NCI-H1105 (cell line): ENCODE measurements at regions not wholly inside any gene's neighbourhood (a gene's known extent, or its start where the extent isn't known, plus 50 kb on each side); places are given as distances from the start of the nearest gene placed in this dataset.

ENCODE experiments used
- DNase-seq: peaks from one replicate; lab custom pipeline; 2025; lab: John Stamatoyannopoulos, UW

- DNase-seq, result no peak
Observed at GRCh38 chr2:239531456-239532241, 130.8 kb upstream of the HDAC4 start.

- no peak for DNase-seq
Observed at GRCh38 chr2:239530749-239531316, 130.0 kb upstream of the HDAC4 start.

DNA sequence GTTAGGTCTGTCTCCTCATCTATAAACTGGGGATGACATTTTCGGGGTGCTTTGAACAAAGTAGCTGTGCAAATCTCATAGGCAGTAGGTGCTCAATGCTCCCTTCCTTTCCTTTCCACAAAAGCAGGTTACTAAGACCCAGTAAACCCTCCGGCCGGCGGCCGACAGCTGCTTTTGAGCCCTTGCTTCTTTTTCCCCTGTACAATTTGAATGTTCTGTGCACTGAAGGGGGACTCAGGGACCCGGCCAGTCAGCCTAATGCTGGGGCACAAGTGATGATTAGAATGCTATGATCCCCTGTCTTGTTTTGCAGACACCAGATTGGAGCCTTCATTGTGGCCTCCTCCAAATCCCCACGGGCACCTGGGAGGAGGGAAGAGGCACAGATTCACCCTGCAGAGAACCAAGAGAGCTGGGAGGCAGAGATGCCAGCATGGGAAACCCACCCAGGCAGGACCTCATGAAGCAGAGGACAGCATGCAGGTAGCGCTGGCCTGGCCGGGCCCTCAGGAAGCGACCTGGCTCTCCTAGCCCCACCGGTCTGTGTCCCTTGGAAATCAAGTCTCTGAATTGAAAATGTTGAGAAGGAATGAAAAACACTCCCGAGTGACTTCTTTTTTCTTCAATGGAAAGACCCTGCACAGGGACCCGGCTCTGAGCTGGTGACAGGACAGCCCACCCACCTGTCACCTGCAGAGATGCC, 128.6 kb upstream of the HDAC4 start:
- DNase-seq, result no peak

DNA sequence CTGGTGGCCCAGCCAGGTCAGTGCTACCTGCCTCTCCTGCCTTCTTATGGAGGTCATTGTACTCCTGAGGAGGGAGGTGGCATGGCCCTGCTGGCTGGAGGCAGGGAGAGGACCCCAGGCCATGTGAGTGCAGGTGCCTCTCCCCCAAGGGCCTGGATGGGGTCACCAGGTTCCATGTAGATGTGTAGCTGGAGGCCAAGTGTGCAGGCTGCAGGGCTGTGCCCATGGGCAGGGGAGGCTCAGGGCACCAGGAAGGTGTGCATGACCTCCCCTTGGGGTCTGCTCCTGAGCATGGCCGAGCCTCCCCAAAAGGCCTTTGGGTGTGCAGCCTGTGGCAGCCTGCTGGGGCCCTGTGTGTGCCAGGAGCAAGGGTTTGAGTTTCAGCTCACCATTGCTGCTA, 128.1 kb upstream of the HDAC4 start:
- DNase-seq, result no peak

GRCh38 chr2:239528146-239528545, 127.3 kb upstream of the HDAC4 start:
- no peak for DNase-seq

DNA sequence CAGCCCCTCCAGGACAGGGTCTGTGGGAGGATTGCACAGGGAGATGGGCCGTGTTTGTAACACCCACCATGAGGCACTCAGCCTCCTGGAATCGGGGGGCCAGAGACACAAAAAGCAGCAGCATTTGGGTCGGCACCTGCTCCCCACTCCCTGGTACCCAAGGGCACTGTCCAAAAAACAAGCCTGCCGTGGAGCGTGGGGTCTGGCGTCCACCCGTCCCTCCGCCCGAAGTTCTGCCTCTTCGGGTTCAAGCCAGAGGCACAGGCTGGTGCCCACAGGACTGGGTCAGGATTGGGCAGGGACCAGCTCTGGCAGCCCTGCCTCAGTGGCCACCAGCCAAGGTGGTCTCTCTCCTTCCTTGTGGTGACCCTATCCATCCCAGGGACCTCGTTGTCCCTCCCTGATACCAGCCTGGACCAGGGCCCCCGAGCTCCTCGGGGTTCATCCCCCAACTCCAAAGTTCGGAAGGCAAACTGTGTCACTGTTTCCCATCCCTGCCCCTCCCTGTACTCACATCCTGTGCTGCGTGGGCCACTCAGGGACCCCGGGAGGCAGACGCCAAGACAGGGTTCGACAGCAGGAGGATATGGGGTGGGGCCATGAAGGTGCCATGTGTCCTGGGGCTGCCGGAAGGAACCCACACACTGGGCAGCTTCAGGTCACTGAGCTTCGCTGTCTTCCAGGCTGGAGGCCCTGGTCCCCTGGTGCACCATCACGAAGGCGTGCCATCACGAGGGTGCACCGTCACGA, 126.0 kb upstream of the HDAC4 start:
- DNase-seq, result no peak

- DNase-seq, result no peak
Observed at GRCh38 chr2:239526038-239526437, 125.2 kb upstream of the HDAC4 start.

DNA sequence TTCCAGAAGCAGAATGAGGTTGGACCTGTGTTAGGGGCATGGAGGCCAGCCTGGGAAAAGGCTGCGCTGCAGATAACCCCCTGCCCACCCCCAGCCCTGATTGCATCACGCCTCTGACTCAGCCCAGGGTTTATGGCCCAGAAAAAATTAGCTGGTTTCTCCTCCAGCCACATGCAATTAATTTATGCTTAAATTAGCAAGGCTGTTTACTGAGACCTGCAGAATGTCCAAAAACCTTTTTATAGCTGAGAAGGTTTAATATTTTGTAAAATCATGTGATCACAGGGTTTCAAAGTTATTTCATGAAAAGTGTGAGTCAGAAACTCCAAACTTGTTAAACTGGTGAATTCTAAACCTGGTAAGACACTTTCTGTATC, 123.1 kb upstream of the HDAC4 start:
- DNase-seq, result no peak

DNA sequence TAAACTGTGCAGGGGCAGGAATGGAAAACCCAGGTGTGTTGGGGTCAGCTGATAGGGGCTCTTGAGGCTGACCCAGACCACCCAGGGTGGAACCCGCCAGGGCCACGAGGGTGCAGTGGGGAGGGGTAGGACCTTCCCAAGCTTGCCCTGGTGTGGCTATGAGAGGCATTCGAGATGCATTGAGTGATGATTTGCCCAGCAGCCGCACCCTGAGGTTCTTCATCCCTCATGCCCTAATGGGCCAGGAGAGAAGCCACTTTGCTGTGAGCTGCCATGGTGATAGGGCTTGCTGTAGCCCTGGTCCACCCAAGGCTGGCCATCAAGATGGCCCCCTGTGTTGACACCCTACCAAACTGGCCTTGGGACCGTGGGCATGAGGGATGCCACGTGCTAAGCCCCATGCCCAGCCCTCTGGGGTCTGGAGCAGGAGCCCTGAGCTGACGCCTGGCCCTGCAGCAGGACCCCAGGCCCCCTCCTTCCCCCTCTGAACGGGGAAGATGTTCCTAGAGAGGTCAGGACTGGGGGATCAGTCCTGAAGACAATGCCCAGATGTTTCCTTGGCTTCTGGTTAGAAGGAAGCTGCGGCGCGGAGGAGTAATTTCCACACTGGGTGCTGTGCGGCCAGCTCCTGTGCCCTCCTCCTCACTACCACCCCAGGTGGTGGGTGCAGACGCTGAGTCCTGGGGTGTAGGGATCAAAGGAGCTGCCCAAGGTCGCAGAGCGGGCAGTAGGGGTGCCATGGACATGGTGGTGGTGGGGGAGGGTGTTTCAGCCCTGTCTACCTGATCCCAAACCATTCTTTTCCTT, 122.5 kb upstream of the HDAC4 start:
- no peak for DNase-seq

- DNase-seq, result no peak
Observed at GRCh38 chr2:239522740-239523119, 121.9 kb upstream of the HDAC4 start.

DNA sequence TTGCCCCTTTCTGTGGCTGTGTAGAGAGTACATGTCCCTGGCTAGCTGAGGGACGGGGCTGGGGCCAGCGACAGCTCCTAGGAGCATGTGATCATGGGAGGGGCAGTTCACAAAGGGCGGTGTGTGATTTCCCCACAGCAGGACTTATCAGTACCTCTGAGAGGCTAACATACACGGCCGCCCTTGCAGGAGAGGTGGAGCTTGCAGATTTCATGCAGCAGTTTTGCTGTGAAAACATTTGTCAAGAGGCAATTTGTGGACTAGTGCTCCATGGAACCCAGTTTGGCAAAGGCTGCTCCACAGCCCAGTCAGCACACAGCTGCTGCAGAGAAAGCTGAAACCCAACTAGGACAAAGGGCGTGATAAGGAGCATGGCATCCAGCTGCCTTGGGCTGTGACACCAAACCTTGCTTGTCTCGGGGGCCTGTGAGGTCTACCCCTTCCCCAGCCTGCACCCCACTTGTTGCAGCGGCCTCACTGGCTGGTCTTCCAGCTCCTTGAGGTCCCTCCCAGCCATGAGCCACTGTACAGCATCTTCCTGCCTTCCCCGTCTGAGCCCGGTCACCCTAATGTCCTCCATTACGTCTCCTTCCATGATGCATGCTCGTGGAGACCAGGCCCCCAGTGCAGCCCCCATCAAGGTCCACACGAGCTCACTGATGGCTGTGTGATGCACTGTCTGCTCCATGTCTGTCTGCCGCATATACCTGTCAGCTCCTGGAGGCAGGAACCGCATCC, 121.4 kb upstream of the HDAC4 start:
- no peak for DNase-seq

GRCh38 chr2:239521518-239521815, 120.6 kb upstream of the HDAC4 start:
- DNase-seq, result no peak

DNA sequence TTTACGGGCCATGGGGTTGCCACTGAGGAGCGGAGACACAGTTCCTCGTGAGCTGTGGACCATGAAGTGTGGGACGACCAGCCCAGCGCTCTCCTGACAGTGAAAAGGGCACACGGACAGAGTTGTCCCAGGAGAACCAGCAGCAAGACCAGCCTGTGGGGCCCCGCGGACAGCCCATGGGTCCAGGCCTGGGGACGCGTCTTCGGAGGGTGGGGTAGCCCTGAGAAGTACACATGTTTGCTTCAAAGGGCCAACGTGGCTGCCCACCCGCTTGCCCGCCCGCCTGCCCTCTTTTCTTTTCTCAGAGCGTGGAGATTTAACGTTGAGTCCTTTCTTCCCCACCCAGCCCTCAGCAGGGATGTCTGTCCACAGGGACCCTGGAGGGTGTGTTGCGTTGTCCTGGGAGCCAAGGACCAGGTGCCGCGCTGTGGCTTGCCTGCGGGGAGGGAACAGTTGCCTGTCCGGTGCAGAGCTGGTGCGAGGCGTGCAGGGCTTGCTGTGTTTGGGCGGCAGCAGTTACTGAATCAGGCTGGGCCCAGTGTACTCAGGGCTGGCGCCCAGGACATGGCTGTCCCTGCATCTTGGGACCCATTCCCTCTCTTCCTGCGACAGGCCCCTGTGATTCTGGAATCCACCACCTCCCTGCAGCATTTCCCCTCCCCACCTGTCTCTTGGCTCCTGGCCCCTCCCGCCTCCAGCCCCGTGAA, 120.1 kb upstream of the HDAC4 start:
- DNase-seq, result no peak

- no peak for DNase-seq
Observed at GRCh38 chr2:239519921-239520585, 119.2 kb upstream of the HDAC4 start.

DNA sequence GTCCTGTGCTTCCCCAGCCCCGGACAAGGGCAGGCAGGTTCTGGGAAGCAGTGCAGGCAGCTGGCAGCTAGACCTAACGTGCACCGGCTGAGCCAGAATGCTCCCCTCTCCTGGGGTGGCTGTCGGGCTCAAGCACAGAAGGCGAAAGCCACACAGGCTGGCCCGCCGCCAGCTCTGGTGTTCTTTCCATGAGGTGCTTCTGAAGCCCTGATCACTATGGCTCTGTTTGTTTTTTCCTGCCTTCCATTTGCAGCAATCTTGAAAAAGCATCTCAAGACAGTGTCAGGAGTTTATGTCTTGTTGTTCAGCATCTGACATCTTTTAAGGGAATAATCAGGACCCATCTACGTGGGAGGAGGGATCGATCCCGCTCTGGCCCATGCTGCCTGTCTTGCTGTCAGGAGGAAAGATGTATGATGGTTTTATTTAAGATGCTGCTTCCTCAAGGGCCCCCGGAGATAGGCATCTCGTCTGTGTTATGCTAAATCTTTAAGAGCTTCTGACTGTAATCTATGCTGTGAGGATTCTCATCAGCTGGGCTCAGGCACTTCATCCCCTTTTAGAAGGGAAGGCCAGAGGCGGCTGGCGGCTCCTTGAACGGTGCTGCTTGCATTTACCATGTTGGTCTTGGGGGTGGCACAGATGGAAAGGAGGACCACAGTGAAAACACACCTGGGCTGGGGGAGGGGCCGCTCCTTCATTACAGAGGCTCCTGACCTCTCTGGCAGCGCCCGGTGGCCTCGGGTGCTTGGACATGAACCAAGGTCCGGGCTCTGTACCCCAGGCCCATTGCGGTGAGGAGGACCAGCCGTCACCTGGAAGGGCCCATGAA, 118.5 kb upstream of the HDAC4 start:
- DNase-seq, result no peak

DNA sequence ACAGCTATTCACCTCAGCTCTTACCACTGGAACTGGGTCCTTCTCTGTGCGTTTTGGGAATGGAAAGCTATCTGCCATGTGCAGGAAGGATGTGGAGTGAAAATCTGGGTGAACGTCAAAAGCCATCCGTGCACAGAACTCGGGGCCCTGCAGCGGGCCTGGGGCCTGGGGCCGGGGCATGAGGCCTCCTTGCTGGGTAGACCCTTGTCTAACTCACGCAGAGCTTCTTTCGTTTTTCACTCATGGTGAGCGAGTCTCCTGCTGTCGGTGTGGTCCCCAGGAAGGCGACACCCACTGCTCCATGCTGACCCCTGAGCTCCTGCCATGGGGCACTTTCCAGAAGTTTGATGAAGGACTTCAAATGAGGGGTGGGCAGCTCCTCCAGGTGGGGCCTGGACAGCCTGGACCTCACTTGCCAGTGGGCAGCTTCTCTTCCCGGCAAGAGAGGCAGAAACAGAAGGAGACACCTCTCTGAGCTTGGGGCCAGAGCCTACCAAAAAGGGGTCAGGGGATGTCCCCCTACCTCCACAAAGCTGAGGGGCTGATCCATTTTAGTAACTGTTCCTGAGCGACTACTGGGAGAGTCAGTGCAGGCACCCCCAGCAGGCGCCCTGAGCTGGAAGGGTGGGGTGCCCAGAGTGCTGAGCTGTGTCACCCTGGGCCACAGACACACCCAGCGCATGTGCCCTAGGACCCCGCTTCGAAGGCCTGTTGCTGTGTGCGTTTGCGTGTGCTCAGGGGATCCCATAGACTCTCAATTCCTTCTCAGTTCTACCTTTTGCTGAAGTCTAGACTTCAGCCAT, 117.7 kb upstream of the HDAC4 start:
- no peak for DNase-seq

- DNase-seq, result no peak
Observed at GRCh38 chr2:239517686-239518085, 116.9 kb upstream of the HDAC4 start.

GRCh38 chr2:239516954-239517305, 116.1 kb upstream of the HDAC4 start:
- DNase-seq, result no peak
